ELF-1 (cell line): ENCODE measurements at regions not wholly inside any gene's neighbourhood (a gene's known extent, or its start where the extent isn't known, plus 50 kb on each side); places are given as distances from the start of the nearest gene placed in this dataset.

Experiments
- DNase-seq: peaks from one replicate; pipeline ENCODE4 v3.0.0-alpha.2; 2016; ENCODE audit warnings: low read depth, low spot score

DNA sequence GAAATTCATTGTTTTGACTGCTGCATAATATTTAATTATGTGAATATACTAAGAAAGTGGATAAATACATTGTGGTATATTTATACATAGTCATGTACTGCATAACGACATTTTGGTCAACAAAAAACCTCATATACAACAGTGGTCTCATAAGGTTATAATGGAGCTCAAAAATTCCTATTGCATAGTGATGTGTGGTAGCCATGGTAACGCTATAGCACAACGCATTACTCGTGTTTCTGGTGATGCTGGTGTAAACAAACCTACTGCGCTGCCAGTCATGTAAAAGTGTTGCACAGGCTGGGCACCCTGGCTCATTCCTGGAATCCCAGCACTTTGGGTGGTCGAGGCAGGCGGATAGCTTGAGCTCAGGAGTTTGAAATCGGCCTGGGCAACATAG, 52.6 kb upstream of the NHLH2 start:
- no peak for DNase-seq

DNA sequence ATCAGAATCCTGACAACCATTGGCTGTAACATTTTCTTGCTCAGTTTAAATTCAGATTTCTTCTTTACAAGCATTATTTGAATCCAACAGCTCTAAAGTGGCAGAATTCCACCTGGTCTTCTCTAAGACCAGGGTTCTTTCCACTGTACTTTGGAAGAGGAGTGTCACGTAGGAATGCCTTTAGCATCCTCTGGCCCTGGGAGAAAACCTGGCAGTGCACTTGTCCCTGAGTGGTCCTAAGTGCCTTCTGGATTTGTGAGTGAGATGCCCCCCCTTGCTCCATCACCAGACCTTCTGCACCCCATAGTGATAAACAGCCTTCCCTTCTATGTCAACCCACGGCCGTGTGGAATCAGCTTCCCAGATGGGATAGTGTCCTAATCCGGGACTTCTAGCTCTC, 57.1 kb upstream of the NHLH2 start:
- no peak for DNase-seq

DNA sequence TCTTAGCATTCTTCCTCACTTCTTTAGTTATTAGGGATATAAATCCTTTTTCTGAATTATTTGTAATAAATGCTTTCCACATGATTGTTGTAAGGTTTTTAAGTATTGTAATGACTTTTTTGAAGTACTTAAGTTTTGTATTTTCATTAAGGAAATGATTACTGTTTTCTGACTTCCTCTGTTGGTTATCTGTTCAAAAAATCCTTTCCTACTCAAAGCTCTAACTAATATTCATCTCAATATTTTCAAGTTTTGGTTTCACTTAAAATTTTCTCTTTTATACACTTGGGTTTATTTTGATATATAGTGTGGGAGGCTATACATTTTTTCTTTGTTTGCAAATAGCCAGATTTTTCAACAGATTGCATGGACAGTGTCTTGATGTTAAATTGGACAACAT, 59.9 kb upstream of the NHLH2 start:
- no peak for DNase-seq

DNA sequence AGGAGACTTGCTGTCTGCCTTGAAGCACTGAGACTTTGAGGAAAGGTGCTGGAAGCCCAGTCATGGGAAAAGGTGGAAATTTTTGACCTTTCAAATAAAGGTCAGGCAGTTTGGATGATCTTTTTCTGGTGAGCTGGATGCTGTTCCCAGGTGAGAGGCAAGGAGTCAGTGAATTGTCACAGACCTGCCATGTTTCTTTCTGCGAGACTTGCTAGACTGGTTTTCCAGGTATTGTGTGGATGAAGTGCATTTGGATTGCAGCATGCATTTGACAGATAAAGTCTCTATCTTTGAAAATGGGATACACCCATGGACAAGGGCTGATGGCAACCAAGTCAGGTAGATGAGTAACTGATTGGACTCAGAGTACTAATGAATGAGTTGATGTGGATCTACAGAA, 65.7 kb upstream of the NHLH2 start:
- DNase-seq, result peak; percentile 42

DNA sequence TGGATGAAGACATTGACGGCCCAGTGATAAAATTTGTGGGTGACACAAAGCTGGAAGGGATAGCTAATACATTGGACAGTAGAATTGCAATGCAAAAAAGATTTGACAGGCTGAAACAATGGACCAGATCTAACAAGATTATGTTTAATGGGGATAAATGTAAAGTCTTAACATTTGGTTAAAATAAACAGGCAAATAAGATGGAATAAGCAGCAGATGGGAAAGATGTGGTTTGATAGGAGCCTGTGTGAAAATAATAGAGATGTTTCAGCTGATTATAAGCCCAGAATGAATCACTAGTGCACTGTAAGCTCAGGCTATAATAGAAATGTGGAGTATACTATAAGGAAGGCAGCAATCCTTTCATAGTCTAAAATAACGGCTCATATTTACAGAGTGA, 66.2 kb upstream of the NHLH2 start:
- DNase-seq, result no peak

DNA sequence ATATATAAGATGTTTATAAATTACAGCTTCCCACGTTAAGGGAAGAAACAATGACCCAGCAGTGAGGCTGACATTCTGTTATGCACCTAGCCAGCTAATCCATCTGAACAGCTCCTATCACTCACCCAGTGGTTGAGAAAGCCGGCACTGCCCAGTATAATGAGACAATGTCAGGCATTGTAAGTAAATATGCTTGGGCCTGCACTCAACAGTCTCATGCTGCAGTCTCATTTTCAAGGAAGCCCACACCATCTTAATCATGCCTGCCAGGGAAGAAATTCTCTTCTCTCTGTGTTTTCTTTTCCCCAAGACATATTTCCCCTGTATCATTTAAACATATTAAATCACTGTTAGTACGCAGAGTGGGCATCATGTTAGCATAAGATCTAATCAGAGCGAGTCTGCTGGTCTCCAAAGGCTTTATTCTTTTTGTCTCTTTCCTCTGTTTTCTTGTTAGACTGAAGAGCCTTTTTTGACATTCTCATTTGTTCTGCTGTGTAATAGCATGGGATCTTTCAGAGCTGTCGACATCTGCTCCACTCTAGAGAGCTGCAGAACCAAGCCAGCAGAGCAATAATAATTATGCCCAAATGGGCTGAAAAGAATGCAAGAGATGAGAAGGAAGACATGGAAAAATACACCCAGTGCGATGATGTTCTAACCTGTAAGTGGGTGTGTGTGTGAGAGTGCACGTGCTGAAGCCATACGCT, 67.6 kb upstream of the SLC22A15 start:
- DNase-seq, result no peak

DNA sequence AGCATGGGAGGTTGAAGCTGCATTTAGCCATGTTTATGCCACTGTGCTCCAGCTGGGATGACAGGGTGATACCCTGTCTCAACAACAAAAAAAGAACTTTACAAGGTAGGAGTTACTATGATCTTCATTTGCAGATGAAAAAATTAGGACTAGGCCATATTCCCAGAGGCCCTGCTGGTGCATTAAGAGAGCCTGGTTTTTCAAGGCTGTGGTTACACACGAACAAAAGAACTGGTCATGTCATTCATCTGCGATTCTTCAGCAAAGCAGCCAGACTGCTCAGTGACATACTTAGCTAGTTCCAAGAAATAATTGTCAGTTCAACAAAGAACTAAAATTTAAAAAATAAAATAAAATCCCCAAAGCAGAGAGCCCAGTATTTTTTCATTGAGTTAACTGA, 66.1 kb upstream of the SLC22A15 start:
- no peak for DNase-seq

DNA sequence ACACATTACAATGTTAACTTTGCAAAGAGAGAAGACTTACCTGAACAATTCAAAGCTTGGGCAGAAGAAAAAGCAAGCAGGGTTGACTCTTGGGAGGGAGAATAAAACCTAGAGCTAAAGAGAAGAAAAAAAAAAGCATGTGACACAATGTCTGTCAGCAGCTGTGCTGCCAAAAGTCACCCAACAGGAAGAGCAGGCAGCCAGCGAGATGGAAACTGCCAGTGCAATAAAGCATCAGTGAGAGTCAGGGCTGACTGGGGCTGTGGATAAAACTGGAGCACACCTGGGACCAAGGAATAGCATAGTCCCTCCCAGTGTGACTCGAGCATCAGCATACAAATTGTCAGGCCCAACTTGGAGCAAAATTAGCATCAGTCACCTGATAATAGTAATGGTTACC, 65.0 kb upstream of the SLC22A15 start:
- peak; percentile 9 for DNase-seq

DNA sequence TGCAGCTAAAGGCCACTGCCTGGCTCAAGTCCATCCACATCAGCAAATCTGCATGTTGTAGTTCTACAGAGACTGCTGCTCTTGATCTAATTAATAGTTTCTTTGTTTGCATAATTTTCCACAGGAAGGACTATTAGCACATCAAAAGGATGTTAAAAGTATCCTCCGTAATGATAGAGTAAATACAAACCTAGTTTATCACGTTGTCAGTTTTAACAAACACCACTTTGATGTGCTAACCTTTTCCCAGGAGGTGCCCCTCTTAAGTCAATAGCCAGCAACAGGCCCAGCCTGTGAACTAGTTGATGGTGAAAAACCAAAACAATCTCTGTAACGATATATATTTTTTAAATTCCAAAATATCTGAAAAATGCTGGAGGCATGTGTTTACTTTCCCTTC, 64.2 kb upstream of the SLC22A15 start:
- DNase-seq, result no peak

DNA sequence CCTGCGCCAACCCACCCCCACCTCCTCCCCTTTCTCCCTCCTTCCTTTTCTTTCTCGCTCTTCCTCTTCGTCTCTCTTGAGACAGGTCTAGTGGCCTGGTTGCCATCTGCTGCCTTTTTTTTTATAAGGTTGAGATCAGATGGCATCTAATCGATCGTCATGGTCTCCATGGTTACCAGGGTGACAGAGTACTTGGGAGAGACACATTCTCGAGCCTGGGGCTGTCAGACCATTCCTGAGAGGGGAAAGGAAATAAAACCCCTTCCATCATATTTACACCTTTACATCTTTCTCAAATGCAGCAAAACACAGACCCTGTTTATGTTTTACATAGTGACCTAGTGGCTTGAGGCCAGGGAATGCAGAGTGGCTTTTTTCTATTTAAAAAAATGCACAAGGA, 53.5 kb upstream of the SLC22A15 start:
- no peak for DNase-seq

DNA sequence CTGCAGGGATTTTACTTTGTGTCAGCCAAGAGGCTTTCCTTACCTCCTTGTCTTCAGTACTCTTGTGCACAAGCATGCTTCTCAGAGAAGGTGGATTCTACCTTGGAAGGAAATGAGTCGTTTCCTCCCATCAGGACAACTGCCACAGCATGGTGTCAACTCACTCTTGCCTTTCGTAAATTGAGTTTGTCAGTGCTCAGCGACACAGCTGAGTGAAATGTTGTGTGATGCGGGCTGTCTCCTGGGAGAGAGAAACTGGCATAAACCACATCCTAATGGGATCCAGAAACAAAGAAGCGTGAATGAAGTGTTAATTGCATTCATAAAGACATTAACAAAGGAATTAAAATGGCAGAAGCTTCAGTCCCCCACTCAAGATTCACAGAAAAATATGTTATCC, 51.5 kb upstream of the SLC22A15 start:
- peak; percentile 34 for DNase-seq

DNA sequence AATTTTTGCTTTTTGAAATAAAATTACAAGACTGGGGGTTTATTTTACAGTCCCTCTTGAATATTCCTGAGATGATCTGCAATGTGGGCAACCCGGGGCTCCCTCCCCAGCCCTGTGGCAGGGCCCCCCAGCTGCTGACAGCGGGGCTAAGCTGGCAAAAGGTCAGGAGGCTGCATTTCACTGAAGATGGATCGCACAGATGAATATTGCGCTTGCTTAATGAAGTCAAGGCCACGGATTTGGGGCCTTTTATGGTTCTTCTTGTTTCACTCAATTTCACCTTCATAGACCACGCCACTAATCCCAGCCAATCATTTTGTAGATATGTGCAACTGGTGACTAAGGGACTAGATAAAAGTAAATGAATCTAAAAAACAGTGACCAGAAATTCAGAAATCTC, 50.8 kb upstream of the SLC22A15 start:
- DNase-seq, result no peak
